DMS53 treated with DMSO at 0.1 percent for 48 hours (cell line): ENCODE measurements at regions not wholly inside any gene's neighbourhood (a gene's known extent, or its start where the extent isn't known, plus 50 kb on each side); places are given as distances from the start of the nearest gene placed in this dataset.

Experiments used
- DNase-seq: peaks from one replicate; lab custom pipeline; 2025; ENCODE audit not compliant: unreplicated experiment; lab: John Stamatoyannopoulos, UW

DNA sequence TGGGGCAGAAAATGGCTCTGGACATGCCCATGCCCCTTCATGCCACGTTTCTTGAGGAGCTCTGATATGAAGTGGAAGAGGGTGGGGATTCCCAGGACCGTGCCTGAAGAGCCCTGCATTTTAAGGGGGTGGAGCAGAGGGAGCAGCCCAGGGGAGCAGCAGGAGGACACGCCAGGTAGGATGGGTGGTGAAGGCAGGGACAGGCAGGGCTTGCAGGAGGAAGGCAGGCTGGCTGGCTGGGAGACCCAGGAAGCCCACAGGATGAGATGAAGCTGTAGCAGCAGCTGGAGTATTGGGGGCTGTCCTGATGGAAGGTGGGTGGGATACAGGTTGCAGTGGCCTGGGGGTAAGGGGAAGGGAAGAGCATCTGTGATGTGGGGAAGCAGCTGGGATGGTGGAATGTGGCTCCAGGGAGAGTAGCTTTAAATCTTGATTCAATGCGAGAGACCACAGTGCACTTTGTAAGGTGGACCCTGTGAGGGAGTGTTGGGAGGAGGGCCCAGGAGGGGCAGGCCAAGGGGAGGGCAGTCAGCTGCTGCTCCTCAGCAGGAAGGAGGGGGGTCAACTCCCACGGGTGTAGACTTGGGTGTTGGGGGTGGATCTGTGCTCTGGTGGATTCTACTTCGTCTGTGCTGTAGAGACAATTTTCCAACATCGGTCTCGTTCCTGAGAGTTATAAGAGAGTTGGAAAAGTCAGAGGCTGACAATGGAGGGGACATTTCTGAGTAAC is 242.6 kb upstream of the IRX4 start:
- no peak for DNase-seq

DNA sequence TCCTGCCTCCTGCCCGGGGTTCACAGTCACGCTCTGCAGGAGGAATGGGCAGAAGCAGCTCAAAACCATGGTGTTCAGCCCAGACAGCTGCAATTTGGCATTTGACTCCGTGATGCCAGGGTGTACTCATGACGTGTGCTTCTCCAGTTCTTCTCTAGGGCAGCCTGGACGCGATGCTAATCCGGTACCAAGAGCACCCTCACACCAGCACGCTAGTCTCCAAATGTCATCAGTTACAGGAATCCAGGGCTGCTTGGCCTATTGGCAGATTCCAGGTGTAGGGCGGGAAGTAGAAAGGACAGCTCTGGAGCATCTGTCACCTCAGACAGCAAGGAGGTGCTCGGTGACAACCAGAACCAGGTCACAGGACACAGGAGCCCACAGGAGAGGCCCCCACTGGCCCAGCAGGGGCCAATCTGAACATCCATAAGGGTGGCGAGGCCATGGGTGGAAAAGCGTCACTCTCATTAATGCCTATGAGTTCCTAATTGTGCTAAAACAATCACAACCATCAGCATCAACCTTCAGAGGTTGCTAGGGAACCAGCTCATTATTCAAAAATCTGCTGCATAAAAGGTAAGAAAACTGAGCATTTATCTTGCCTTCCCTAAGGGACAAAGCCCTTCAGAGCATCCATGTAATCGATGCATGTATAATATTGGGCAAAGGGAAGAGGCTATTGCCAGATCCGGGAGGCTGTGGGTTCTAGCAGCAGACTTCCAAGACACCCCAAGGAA is 241.9 kb upstream of the IRX4 start:
- DNase-seq: no peak

DNA sequence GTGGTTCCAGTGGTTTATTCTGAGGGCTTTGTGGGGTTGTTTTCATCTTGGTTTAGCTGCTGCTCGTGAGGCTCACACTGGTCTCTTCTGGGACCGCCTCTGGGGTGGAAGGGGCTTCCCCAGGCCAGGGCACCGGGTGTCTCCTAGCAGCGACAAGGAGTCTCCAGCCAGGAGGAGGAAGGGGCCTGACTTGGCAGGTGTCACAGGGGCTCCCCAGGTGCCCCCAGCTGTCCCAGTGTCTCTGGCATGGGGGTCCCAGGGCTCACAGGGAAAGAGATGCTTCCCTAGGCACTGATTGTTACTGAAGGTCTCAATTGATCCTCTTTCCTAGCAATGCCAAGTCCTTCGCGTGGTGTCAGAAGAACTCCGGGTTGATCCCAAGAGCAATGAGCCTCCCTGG is 241.1 kb upstream of the IRX4 start:
- no peak for DNase-seq

DNA sequence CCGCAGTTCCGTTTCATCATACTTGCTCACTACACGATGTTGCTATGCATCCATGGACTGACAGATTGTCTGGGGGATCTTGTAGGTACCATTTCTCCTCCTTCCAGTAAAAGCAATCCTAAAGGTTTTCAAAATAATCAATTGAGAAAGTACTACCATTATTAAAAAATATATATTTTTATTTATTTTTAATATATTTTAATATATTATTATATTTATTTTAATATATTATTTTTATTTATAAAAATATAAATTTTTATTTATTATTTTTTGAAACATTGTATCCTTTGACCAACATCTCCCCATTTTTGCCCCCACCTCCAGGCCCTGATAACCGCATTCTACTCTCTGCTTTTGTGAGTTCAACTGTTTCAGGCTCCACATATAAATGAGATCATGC is 237.6 kb upstream of the IRX4 start:
- DNase-seq: no peak

DNA sequence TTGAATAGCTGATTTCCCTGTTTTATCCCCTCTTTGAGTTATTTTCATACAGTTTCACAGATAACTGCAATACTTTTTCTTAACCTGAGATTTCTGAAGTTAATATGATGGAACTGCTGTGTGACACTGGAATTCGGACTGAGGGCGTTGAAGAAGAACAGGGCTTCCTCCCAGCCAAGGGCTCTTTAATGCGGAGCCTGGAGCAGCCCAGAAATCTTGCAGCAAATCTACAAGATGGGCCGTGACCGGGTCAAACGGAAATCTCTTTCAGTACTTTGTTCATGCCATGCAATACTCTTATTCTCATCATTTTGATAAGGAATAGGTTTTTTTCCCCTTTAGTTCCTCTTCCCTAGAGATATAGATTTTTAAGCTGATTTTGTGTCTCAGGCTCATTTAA is 236.8 kb upstream of the IRX4 start:
- DNase-seq: no peak

DNA sequence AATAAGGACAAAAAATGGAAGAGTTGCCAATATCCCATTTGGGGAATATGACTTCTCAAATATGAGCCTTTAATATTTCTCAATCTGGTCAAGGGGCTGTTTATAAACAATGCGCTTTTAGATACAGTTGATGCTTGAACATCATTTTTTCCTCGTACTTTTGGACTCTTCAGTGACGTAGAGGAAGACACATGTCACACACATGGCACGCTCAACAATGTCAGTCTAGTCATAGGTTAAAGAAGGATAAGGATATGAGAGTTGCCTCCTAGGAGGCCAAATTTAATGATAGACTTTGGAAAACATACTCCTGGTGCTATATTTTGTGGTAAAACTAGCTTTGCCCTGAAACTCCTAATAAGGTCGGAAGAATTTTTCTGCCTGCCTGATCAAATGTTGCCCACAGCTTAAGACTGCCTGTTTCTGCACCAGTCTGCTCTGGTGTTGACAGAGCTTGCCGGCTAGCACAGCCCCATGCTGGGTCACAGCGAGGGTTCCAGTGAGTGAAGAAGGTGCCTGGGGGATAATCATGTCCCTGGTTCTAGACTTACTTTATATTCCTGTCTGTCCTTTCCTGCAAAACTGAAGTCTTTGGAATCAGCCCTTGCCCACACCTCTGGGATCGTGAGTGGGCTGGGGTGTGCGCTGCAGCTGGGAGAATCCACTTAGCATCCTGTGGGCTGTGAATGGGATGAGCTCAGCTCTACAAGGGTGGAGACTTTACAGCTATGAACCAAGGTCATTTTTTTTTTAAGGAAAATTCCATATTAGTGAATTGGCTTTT is 230.8 kb upstream of the IRX4 start:
- no peak for DNase-seq

DNA sequence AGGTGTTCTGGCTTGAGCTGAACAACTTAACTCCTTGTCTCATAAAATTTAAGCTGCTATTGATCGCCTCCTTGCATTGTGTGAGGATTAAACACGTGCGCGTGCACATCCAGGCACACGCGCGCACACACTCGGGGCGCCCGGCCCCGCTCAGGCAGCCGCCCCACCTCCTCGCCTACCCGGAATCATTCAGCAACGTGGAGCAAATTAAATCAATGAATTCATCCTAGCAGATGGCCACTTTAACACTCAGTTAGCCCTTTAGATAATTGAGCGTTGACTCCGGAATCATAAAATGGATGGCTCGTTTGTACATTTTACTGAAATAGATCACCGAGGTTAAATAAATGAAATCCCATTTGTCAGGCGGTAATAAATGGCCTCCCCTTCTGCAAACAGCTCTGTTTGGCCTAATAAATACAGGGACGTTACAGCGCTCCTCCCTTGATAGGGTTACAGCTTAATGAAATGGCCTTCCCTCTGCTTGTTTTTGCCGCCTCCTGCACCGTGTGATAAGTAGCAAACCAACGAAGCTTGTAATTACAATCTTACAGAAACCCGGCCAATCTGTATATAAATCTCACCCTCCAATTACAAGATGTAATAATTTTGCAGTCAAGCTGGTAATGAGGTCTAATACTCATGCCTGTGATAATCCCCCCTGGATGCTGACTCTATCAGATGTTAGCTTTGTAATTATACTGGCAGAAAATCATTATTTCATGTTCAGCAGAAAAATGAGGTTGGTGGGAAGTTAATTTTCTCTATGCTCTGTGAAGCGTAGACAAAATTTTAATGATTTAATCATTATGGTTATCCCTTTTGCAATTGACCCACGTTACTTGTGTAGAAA is 229.7 kb upstream of the IRX4 start:
- no peak for DNase-seq

DNA sequence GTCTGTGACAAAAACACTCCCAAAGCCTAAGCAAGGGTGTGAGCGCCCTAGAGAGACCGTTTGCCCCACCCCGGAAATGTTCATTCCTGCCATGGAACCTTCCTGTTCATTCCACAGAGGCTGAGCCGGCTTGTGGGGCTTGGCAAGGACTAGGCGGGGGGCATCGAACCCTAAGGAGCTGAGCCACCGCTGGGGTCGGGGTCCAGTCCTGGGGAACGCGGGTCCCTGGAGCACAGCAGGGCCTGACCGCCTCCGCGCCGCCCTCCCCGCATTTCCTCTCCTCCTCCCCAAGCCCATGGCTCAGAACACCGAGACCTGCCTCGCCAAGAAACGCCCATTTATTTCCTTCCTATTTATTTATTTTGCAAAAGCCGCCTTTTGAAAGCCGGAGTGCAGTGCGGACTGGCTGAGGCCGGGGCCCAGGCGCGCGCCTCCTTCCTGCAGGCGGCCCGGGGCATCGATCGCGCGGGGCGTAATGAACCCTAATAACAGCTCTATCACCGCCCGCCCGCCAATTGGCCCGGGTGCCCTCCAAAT is 228.9 kb upstream of the IRX4 start:
- no peak for DNase-seq

DNA sequence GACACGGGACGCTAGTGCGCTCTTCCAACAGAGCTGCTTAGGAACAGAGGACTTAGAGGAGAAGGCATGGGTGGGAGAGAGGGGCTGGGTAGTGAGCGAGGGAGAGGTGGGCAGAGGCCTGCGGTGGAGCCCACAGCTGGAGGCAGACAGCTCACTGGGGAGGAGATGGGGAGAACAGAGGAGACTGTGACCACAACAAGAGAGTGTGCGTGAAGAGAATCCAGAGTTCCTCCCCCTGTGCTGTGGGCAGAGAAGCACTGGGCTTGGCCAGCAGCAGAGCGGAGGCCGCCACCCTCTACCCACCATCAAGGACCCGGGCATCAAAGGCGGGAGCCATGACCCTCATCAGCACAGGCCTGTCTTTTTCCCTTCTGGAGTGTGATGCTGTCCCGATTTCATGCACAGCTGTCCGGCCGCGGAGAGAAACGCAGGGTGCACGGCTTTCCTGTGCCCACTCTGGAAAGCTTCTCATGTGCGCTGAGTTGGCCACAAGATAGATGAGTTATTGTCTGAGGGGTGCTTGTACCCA is 228.3 kb upstream of the IRX4 start:
- no peak for DNase-seq

DNA sequence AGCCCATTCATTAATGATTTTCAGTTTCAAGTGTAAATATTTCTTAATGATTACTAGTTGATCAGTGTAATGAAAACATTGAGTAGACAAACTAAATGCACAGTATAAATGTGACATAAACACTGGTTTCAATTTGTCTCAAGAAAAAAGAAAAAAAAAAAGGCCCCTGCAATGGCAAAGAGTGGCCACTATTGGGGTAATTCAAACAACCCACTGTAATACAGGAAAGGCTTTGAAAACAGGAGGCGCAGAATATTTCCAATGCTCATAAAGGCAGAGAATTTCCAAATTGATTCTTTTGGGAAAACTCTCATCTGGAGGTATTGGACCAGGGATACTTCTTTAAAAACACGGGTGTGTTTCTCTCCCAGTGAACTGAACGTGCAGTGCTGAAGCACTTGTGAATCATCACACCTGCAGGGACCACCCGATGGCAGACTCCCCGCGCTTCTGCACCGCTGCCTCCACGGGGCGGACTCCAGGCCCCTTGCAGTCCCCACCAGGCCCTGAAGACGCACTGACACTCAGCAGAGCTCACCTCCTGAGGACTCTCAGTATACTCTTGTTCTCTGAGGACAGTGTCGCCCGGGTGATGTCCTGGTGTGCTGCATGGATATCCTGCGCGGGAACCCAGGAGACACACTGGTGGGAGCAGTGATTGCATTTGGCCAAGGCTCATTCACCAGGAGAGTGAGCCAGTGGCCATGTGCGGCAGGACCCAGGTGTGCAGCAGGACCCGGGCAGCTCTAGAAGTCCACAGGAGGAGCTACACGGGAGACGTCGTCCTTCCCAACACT is 227.6 kb upstream of the IRX4 start:
- no peak for DNase-seq

DNA sequence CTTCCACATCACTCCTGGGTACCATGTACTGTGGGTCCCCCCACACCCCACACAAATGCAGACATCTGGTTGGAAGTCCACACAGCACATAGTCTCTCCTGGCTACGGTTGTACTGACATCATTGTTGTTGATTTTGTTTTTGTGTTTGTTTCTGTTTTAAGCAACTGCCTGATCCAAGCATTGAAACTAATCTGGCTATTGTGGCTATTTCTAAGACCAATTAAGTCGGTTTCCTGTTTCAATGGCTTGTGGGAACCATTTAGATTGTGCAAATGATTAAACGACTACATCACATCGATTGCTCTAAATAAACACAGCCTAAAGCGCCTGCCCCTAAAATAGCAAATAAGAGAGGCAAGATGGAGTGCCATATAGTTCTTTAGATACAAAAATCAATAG is 226.8 kb upstream of the IRX4 start:
- DNase-seq: no peak

DNA sequence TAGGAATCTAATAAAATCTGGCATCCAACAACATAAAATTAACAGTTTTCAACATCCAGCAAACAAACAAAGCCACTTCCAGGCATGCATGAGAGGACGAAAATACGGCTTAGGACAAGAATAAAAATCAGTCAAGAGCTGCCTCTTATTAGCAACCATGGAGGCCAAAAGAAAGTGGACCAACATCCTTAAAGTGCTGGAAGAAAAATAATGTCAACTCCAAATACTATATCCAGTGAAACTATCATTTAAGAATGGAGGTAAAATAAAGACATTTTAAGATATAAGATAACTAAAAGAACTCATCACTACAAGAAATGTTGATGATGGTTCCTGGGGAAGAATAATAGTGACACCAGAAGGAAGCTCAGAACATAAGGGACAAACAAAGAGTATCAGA is 224.0 kb upstream of the IRX4 start:
- DNase-seq: no peak

DNA sequence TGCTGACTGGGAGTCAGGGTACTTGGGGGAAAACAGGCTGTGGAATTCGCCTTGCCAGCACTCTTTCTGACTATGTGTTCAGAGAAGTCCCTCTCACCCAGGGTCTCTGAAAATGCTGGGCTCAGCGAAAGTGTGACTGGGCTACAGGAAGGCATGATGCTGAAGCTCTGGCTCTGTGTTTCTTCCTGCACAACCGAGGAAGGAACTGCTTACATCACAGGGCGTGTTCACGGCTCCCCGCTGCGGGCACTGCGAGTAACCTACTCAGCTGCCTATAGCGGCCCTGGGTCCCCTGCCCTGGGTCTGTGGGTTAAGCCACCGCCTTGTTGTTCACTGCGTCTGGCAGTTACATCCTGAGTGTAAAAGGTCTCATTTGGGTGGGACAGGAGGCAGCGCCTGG is 222.4 kb upstream of the IRX4 start:
- DNase-seq: no peak

DNA sequence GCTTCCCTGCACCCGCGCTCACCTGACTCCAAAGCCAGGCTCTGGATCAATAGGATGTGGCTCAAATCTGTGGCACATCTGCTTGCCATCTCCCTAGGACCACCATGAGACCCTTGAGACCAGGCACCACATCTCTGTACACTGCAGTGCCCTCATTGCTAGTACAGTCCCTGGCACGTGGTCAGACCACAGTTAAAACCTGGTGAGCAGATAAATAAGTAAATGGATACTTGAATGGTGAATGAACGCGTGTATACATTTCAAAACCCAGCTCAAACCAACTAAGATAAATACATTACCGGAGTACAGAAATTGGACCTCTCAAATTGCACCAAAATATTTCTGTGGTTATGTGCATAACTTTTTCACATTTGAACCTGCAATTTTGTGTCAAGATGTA is 221.2 kb upstream of the IRX4 start:
- no peak for DNase-seq

DNA sequence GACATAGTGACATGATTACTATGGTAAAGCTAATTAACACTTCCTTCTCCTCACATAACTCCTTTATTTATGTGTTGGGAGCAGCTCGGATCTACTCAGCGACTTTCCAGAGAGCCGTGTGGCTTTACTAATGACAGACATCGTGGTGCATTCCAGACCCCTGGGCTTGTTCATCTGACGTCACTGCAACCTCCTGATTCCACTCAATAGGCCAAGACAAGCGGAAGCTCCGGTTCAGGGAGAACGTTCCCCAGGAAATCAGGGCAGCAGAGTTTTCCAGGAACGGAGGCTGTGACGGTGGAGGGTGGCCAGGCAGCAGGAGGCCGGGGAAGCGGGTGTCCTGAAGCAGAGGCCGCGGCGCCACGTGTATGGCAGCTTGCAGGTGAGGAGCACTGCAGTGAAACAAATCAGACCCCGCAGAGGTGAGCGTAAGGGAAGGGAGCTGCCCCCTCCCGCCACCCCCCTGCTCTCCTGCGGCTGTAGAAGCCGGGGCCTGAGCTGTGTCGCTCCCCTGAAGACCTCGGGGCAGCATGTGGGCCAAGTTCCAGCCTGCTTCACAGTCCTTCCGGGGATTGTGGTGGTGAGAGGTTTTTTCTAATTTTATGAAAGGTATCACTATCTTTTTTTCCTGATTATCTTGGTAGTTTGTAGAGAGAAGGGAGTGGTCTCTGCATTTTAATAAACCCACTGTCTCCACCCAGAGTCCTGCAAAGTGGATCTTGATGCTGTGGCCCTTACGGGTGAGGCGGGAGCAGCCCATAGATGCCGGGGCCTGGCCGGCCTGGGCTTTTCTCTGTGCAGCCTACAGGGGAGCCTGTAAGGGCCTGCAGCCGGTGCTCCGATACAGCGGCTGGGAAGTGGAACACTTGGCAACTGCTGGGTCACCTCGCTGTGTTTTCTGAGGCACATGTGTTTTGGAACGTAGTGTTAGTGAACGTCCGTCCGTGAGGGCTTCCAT is 220.4 kb upstream of the IRX4 start:
- no peak for DNase-seq

DNA sequence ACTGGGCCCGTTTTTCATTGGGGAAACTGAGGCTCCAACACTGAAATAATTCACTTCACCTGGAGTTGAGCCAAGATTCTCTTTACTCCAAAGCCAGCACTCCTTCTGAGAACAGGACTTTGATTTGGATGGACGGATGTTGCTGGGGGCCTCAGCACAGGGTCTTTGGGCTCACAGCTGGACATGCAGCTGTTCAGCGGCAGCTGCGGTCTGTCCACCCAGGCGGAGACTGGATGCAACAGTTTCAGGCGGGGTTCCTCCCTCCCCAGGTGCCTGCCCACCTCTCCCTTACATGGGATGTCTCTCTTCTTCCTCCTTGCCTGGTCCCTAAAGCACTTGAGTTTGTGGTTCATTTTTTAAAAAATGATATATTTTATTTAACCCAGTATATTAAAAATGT is 219.0 kb upstream of the IRX4 start:
- no peak for DNase-seq

DNA sequence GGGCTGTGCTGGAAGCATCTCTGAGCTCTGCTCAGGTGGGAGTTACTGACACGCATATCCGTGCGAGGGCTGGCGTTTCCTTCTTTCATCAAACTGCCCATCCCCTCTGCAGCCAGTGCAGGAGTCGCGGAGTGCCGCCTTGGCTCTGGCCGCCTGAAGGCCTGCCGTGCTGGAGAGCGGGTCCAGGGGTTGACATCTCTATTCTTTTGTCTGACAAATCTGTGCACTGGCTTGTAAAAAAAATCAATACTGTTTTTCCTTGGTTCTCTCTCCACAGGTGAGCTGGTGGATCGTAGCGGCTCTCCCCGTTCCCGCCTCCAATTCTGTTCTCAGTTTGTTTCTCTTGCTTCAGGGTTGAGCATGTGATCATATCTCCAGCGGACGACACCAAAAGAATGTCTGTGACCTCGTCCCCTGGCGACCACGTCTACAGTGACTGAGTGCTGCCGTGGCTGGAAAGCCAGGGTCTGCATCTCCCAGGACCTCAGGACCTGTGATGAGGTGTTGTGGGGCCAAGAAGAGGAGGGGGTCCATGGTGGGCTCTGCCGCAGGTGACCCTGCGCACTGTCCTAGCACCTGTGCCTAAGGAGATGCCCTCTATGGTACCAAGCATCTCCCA is 214.3 kb upstream of the IRX4 start:
- no peak for DNase-seq

DNA sequence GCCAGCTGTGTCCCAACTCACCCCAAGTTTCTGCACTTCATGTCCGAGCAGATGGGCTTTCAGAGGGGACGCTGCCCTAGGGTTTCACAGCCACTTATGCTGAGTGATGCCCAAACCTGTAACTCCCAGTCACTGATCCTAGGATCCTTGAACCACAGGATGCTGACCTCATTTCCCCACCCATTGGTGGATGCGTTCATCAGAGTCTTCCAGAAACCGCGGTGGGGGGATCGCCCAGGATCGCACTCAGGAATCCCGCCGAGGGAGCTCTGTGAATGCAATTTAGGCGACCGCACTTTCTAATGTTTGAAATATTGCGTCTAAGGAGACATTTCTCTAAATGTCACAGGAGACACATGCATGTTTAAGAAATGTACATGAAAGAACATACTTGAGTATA is 212.3 kb upstream of the IRX4 start:
- no peak for DNase-seq
